HG03066 (cell line): ENCODE measurements at regions not wholly inside any gene's neighbourhood (a gene's known extent, or its start where the extent isn't known, plus 50 kb on each side); places are given as distances from the start of the nearest gene placed in this dataset.

ENCODE experiments used
- ATAC-seq: cut with Tn5 transposase; IDR thresholded peaks from one replicate; pipeline ENCODE4 v1.9.1; 2021; ENCODE audit warnings: low read depth; ENCODE audit not compliant: unreplicated experiment

- no peak for ATAC-seq
Measured at GRCh38 chr6:103268335-103268734, 1591.4 kb downstream of the HACE1 start.

- no peak for ATAC-seq
Measured at GRCh38 chr6:103264020-103264419, 1595.7 kb downstream of the HACE1 start.

- ATAC-seq, result no peak
Measured at GRCh38 chr6:103255132-103255531, 1604.6 kb downstream of the HACE1 start.

- no peak for ATAC-seq
Measured at GRCh38 chr6:103236923-103237322, 1622.8 kb downstream of the HACE1 start.

- ATAC-seq, result no peak
Measured at GRCh38 chr6:103231181-103231580, 1628.5 kb downstream of the HACE1 start.

- no peak for ATAC-seq
Measured at GRCh38 chr6:103215847-103216246, 1643.9 kb downstream of the HACE1 start.

GRCh38 chr6:103210686-103211085 is 1649.0 kb downstream of the HACE1 start:
- ATAC-seq, result no peak

- no peak for ATAC-seq
Measured at GRCh38 chr6:103198386-103198785, 1661.3 kb downstream of the HACE1 start.

GRCh38 chr6:103193413-103193812 is 1666.3 kb downstream of the HACE1 start:
- ATAC-seq, result no peak

- no peak for ATAC-seq
Measured at GRCh38 chr6:103191391-103192093, 1668.2 kb downstream of the HACE1 start.

GRCh38 chr6:103184776-103185175 is 1674.9 kb downstream of the HACE1 start:
- no peak for ATAC-seq

- ATAC-seq, result no peak
Measured at GRCh38 chr6:103183831-103184411, 1675.8 kb downstream of the HACE1 start.

- no peak for ATAC-seq
Measured at GRCh38 chr6:103178193-103178592, 1681.5 kb downstream of the HACE1 start.

GRCh38 chr6:103177791-103178190 is 1681.9 kb downstream of the HACE1 start:
- no peak for ATAC-seq

GRCh38 chr6:103175056-103175455 is 1684.7 kb downstream of the HACE1 start:
- ATAC-seq, result no peak

GRCh38 chr6:103167345-103168071 is 1692.2 kb downstream of the HACE1 start:
- no peak for ATAC-seq

- no peak for ATAC-seq
Measured at GRCh38 chr6:103154779-103155572, 1704.7 kb downstream of the HACE1 start.

- ATAC-seq, result no peak
Measured at GRCh38 chr6:103153016-103153415, 1706.7 kb downstream of the HACE1 start.

- no peak for ATAC-seq
Measured at GRCh38 chr6:103142902-103143301, 1716.8 kb downstream of the HACE1 start.

GRCh38 chr6:103140308-103141027 is 1719.3 kb downstream of the HACE1 start:
- ATAC-seq, result no peak
